HG03108 (cell line): ENCODE measurements at regions not wholly inside any gene's neighbourhood (a gene's known extent, or its start where the extent isn't known, plus 50 kb on each side); places are given as distances from the start of the nearest gene placed in this dataset.
"Not testable (repeated sequence)": the region's sequence is repeated elsewhere in the genome, so short reads cannot be mapped to it uniquely, and the experiment has no call there.

ENCODE experiments used
- ATAC-seq: cut with Tn5 transposase; IDR thresholded peaks from one replicate; pipeline ENCODE4 v1.9.1; 2021; ENCODE audit warnings: moderate library complexity; ENCODE audit not compliant: unreplicated experiment

DNA sequence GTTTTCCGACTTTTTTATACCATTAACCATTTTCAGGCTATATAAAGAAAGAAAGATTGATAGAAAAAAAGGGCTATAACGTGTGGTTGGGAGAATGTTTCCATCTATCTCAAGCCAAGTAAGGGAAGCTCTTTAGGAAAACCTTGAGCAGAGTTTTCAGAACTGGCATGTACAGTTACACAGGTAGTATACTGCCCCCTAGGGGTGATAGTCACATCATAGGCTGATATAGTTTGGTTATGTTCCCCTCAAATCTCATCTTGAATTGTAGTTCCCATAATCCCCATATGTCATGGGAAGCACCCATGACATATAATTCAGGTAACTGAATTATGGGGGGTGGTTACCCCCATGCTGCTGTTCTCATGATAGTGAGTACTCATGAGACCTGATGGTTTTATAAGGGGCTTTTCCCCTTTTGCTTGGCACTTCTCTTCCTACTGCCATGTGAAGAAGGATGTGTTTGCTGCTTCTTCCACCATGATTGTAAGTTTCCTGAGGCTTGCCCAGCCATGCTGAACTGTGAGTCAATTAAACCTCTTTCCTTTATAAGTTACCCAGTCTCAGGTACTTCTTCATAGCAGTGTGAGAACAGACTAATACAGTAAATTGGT is 186.8 kb downstream of the TMA16 start:
- ATAC-seq: peak; percentile 62

DNA sequence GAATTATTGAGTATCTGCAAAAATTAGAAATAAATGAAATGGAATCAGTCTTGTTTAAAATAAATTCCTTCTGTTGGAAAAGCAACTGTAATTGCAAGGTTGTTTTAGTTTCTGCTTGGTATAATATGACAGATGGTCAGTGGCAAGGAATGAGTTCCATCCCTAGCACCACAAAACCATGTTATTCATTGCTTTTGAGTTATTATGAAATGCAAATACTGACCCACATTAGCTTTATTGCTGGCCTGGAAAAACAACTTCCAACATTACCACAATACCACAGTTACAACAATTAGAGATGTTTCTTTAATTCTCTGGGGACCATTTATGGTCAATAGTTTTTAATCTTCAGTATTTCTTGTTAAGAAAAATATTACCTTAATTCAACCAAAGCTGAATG is 194.4 kb downstream of the TMA16 start:
- ATAC-seq: no peak

DNA sequence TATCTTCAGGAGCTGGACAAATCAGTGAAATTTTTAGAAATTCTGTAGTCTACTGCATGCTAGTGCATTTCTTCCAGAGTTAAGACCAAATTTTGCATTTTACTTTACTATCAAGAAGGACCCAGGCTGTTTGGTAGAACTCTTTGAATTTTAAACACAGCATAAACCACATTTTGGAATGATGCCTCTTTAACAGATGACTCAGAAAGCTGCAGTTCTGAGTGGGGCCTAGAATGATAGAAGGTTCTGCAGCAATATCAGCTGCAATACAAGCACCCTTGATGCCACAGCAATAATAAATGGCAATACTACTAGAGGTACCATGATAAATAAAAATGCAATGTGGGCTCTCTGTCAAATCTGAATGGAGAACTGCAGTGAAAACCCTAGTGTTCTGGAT is 198.7 kb downstream of the TMA16 start:
- ATAC-seq: no peak

DNA sequence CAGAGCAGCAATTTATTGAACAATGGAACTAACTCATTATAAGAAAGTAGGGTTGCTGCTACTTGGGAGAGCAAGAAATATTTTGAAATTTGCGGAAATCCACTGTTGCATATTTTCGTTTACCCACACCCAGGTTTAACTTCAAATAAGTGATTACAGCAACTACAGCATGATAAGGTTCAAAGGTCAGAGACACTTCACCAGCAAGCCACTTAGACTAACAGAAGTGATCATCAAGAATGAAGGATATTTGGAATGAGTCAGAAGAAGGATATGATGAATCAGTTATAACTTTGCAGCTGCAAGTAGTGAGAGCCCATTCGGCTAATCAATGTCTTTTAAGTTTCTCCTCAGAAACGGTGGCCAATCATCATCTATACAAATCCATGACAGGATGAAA is 199.3 kb downstream of the TMA16 start:
- ATAC-seq: no peak

DNA sequence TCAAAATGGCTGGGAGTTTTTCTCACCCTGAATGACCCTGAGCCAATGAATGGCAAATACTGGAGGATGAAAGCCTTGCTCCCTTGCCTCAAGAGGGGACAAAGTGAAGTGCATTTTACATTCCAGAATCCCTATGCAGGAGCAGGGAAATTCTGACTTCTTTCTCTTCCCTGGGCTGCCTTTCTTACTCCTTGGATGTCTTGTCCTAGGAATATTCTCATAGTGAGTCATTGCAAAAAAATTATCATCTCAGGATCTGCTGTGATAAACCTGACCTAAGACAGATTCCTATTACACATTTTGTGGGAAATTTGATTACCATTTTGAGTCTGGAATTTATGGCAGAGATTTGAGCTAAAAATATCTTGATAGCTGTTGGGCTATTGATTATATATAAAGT is 199.9 kb downstream of the TMA16 start:
- ATAC-seq: no peak

DNA sequence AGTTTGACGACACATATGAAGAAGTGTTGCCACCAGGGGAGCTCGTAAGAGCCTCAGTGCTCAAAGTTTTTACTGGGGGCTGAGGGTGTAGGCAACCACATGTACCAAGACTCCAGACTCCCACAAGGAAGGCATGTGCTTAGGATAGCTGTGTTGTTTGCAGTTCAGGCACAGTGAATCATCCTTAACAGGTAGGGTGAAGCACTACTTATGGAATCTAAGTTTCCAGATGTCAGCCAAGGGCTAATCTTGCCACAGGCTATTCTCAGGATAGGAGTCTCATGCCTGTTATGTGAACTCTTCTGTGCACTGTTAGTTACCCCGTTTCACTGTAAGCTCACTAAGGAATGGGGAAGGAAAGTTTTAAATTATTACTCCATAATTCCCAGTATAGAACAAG is 202.6 kb downstream of the TMA16 start:
- no peak for ATAC-seq

DNA sequence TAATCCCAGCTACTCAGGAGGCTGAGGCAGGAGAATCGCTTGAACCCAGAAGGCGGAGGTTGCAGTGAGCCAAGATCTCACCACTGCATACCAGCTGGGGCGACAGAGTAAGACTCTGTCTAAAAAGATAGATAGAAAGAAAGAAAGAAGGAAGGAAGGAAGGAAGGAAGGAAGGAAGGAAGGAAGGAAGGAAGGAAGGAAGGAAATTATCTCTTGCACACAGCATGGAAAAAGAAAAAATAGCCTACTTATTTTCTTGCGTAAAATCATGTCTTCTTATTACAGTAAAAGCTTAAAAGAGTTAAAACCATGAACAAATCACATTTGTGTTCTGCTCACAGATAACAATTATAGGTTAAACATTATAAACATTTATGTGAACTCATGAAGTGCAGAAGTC is 205.9 kb downstream of the TMA16 start:
- not testable (repeated sequence) for ATAC-seq

DNA sequence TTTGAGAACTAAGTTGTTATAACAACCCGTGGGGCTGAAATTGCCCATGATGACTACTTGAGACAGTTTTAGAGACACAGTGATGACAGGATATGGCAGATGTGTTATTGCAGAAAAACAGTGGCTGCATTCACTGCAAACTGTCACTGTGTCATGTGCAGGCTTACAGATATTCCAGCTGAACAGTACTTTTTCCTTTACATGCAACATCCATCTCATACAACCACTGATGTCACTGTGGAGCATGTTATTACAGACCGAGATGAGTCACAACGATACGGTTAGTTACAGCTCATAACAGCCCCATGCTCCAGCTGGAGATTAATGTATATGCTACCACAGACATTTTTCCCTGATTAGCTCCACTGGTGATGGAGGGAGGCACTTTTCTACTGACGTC is 207.4 kb downstream of the TMA16 start:
- peak; percentile 91 for ATAC-seq

DNA sequence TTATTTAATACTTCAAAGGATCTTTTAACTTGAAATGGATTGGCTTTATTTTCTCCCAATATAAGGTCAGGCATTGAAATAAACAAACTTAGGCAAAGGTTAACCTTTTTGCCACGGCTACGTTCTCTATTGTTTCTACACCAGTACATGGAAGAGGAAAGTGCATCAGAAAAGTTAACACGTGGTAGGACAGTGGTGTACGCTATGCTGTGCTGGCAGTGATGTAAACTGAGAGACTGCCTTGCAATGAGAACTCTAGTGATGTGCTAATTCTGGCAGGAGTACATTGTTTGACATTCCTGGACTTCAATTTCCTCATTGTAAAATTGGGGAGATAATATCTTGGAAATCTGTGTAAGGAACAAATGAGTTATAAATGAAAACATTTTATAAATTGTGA is 208.2 kb downstream of the TMA16 start:
- no peak for ATAC-seq

DNA sequence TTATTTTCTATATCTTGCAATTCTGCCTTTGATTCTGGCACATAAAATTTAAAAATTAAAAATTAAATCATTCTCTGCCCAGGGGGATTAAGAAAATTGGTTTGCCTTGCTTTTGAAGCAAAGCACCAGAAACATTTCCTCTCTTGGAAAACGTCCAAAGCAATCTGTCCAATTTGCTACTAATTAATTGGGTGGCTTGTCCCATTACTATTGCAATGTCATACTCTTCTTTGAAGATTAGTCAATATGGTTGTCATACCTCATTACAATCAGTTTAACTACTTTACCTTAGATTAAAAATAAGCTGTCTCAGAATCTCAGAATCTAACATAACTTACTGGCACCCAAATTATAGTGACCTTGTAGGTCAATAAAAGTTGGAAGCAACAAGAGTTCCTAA is 208.8 kb downstream of the TMA16 start:
- no peak for ATAC-seq

DNA sequence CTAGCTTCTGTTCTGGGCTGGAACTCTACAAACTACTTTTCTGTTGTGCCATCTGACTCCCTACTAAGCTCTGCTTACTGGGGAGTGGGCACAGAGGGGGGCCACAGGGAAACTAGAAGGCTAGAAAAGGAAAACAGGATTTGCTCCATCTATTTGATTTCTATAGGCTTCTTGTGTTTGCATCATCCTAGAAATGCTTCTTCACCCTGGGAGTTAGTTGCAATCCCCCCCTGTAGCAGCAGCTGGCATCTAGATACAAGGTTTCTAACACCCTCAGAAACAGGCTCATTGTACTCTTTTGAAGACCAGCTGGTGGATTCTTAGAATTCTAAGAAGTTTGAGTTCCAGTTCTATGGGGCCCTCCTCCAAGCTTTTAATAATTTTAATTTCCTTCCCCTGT is 213.4 kb downstream of the TMA16 start:
- ATAC-seq: no peak

DNA sequence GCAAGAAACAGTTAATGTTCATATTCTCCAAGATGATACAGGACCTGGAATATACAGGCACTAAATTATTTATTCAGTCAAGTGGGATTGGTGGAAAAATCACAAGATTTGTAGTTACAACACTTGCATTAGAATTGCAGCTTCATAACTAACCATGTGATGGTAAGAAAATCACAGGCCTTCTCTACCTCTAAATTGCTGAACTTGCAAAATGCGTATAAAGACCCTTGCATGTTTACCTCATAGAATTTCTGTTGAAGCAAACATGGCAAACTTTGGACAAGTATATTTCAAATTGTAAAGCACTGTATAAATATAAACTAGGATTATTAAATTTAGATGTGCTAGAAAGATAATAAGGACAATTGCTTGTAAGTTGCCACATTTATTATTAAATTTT is 215.1 kb downstream of the TMA16 start:
- ATAC-seq: no peak

DNA sequence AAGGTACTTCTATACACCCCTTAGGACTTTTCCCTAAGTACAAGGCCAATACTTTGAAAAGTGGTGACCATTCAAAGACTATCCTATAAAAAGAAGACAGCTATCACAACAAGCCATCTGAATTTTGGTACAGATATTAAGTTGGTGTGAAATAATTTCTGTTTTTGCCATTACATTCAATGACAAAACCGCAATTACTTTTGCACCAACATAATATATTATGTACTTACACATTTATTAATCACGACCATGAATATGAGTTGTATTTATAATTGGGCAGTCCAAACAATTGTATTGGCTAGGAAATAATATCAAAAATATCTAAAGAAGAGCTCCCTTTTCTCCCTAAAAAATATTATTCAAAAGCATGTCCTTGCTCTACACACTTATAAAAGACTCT is 215.7 kb downstream of the TMA16 start:
- ATAC-seq: no peak

DNA sequence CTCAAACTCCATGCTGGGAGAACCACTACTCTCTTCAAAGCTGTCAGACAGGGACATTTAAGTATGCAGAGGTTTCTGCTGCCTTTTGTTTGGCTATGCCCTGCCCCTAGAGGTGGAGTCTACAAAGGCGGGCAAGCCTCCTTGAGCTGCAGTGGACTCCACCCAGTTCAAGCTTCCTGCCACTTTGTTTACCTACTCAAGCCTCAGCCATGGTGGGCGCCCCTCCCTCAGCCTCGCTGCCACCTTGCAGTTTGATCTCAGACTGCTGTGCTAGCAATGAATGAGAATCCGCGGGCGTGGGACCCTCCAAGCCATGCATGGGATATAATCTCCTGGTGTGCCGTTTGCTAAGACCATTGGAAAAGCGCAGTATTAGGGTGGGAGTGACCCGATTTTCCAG is 230.0 kb downstream of the TMA16 start:
- ATAC-seq: not testable (repeated sequence)

DNA sequence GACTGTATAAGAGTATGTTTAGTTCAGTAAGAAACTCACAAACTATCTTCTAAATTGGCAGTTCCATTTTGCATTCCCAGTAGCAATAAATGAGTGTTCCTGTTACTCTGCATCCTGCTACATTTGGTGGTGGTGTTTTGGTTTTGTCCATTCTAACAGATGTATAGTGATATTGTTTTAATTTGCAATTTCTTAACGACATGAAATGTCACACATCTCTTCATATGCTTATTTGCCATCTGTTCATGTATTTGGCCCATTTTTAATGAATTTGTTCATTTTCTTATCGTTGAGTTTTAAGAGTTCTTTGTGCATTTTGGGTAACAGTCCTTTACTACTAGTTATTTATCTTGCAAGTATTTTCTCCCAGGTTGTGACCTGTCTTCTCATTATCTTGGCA is 232.2 kb downstream of the TMA16 start:
- no peak for ATAC-seq

DNA sequence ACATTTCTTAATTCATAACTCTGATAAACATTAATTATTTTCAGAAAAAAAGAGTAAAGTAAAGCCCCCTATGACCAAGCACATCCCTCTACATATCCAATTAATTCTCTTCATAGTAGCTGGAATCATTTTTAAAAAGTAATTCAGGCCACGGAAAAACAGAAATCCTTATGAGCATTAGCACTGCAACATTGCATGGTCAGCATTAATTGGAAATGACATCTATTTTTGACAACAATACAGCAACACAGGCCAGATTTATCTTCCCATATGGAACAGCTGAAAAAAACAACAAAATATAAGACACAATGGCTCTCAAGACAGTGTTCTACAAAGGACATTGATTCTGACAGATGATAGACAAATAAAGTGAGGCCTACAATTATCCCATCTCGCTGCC is 236.6 kb downstream of the TMA16 start:
- no peak for ATAC-seq

DNA sequence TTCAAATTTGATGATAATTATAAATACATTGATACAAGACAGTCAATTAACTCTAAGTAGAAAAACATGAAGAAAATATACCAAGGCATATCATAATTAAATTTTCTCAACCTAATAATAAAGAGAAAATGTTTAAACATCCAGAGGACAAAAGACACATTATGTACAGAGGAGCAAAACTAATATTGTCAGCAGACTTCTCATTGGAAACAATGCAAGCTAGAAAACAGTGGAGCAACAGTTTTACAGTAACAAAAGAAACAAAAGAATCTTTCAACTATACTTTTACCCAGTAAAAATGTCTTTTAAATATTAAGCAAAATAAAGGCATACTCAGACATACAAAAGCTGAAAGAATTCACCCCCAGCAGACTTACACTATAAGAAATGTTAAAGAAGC is 238.0 kb downstream of the TMA16 start:
- ATAC-seq: no peak

DNA sequence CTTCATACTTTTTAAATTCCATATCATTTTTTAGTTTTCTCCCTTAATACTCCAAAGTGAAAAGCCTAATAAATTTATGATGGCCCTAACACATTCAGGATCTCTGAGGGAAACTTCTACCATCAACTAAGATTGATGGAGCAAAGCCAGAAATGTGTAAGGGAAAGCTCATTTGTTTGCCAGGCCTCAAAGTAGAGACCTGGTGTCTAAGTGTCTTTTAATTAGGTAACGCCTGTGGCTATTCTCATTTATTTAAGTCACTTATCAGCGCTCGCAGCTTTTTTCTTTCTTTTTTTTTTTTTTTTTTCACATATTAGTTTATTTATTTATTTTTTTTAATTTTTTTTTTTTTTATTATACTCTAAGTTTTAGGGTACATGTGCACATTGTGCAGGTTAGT is 242.4 kb downstream of the TMA16 start:
- no peak for ATAC-seq

DNA sequence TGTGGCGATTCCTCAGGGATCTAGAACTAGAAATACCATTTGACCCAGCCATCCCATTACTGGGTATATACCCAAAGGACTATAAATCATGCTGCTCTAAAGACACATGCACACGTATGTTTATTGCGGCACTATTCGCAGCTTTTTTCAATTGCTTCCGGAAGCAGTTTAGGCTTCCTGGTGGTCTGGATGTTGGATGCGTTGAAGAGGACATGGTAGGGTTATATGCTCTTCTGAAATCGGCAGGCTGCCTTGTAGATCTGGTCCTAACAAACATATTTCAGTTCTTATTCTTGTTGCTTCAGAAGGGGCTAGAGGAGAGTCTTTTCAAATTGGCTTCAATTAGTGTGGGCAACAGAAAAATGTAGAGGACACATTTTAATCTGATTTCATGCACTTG is 243.4 kb downstream of the TMA16 start:
- not testable (repeated sequence) for ATAC-seq

DNA sequence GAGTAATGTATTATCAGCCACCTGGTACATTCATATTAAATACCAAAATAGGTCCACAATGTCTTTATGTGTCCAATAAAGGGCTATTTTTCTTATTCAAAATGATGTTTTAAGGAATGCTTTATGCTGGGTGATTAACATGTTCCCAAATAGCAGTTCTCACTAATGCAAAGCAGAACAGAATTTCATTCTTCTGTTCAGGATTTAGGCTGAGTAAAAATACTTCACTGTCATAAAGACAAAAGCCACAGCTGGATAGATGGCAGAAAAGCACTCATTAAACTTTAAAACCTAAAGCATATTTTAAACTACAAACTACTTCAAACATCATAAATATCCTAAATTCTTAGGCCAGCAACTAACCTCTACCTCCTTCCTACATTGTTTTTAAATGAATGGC is 244.0 kb downstream of the TMA16 start:
- ATAC-seq: no peak

DNA sequence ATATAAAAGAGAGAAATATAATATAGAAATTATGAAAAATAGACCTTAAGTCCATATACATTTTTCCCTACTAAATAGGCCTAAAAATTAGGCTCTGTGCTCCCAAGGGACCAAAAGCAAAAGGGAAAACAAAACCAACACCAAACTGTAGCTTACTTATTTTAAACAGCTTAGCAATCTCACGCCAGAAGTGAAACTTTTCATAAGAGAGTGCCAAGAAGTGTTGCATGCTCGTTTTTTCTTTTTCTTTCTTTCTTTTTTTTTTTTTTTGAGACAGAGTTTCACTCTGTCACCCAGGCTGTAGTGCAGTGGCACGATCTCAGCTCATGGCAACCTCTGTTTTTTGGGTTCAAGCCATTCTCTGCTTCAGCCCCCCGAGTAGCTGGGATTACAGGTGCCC is 250.4 kb downstream of the TMA16 start:
- peak; percentile 98 for ATAC-seq

DNA sequence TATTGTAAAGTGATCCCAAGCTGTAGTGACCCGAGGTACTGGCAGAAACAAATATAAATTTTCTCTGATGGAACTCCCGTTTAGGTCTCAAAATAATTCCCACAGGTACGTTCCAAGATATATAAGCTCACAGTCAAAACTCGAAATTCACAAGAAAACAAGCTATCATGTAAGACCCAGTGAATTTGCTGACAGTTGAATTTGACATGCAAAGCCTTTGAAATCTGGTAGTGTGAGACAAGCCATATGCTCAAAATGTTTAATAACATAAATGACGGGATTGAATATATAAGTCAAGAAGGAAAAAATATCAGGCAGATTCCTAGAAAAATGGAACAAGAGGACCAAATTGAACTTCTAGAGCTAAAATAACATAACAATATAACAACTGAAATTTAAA is 252.8 kb downstream of the TMA16 start:
- no peak for ATAC-seq

DNA sequence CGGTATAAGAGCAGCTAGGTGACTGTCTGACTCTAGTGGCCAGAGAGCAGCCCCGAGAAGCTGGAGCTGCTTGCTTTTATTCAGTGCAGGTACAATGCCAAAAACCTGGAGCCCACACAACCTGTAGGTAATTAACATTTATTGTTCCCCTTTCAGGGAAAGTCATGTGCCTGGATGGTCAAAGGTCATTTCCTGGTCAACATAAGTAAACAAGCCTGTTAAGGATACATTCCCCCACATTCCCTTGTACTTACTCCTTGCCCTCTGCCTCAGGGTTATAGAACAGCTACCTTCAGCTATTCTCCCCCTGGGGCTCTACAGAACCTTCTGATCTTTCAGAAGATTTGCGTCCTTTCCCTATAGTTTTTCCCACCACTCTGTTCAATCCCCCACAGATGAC is 253.4 kb downstream of the TMA16 start:
- no peak for ATAC-seq

DNA sequence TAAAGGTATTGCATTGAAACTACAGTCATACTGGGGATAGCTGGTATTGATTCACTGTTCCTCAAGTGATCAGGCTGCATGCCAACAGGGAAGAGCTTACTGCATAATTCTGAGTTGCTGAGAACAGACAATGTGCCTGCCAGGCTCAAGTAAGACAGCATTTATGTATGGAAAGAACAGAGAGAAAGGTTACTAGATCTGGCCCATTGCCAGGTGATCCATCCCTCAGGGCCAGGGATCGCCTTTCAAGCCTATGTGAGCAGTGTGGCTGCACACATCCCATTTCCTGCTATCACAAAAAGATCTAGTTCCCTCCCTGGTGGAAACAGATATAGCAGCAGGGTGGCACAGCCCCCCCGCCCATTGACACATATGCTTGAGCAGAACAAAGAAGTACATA is 254.0 kb downstream of the TMA16 start:
- ATAC-seq: no peak
